ENCODE measurements at regions not wholly inside any gene's neighbourhood (a gene's known extent, or its start where the extent isn't known, plus 50 kb on each side); places are given as distances from the start of the nearest gene placed in this dataset.

DNA sequence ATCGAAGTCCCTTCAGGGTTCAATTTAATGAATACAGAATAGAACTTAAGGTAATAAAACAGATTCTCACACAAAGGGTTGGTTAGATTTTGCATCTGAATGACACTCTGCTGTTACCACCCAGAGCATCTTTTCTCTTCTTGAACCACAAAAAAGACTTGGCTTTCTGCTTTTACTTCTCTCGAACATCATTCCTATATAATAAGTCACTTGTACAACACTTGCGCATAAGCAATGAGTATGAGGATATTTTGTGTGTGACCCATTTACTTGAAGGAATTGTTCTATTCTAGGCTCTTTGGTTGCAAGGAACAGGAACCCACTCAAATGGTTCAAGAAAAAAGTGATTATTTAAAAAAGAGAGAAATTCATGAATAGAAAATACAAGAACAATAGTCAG lies 126.2 kb downstream of the NUP35 start:
- TF ChIP-seq POLR2A (IDR thresholded peaks at IDR 0.05; ENCODE audit: low read depth, low read length) = no peak
- no peak for TF ChIP-seq POLR2AphosphoS5 (IDR thresholded peaks at IDR 0.05; ENCODE audit: low read depth, low read length)
- TF ChIP-seq TAF1 (IDR thresholded peaks at IDR 0.05; ENCODE audit: borderline replicate concordance, low read depth, low read length) = no peak
